BE2C (cell line): ENCODE measurements at regions not wholly inside any gene's neighbourhood (a gene's known extent, or its start where the extent isn't known, plus 50 kb on each side); places are given as distances from the start of the nearest gene placed in this dataset.

Experiments used
- DNase-seq: peaks from one replicate; pipeline ENCODE4 v3.0.0-alpha.2; 2020
- H3K27me3 ChIP-seq: fragments of 250-450 bp; sonication (Bioruptor Pico); 2 replicates; pipeline ENCODE4 v1.5.1; 2020; ENCODE audit warnings: mild to moderate bottlenecking
- H3K36me3 ChIP-seq: fragments of 250-450 bp; sonication (Bioruptor Pico); 2 replicates; pipeline ENCODE4 v1.5.1; 2020; ENCODE audit warnings: mild to moderate bottlenecking
- H3K4me1 ChIP-seq: fragments of 250-450 bp; sonication (Bioruptor Pico); 2 replicates; pipeline ENCODE4 v1.5.1; 2020
- H3K4me3 ChIP-seq: 2 replicates; pipeline ENCODE4 v1.5.1; 2011; ENCODE audit warnings: low read depth, low read length
- H3K9me3 ChIP-seq: fragments of 250-450 bp; sonication (Bioruptor Pico); 2 replicates; pipeline ENCODE4 v1.5.1; 2020
- CTCF ChIP-seq: IDR thresholded peaks from 2 replicates; pipeline ENCODE4 v1.5.1; 2012; ENCODE audit warnings: mild to moderate bottlenecking, low read depth, low read length

GRCh38 chr4:1501754-1502500 lies 95.7 kb upstream of the NKX1-1 start:
- peaks cover 16% of the 10 kb centered on the region for H3K27me3 ChIP-seq
- H3K9me3 ChIP-seq, result no peaks in the 10 kb centered on the region
- TF ChIP-seq CTCF, result no peak
- H3K36me3 ChIP-seq, result no peaks in the 10 kb centered on the region
- H3K4me1 ChIP-seq, result no peaks in the 10 kb centered on the region
- DNase-seq, result no peak
- no peak overlapping the region for H3K4me3 ChIP-seq

GRCh38 chr4:1500966-1501753 lies 94.9 kb upstream of the NKX1-1 start:
- no peak for DNase-seq
- Histone ChIP-seq H3K4me3 (no peak overlapping the region), H3K4me1 (no peaks in the 10 kb centered on the region), H3K27me3 (peaks cover 13% of the 10 kb centered on the region), H3K36me3 (no peaks in the 10 kb centered on the region), H3K9me3 (no peaks in the 10 kb centered on the region)
- no peak for TF ChIP-seq CTCF

DNA sequence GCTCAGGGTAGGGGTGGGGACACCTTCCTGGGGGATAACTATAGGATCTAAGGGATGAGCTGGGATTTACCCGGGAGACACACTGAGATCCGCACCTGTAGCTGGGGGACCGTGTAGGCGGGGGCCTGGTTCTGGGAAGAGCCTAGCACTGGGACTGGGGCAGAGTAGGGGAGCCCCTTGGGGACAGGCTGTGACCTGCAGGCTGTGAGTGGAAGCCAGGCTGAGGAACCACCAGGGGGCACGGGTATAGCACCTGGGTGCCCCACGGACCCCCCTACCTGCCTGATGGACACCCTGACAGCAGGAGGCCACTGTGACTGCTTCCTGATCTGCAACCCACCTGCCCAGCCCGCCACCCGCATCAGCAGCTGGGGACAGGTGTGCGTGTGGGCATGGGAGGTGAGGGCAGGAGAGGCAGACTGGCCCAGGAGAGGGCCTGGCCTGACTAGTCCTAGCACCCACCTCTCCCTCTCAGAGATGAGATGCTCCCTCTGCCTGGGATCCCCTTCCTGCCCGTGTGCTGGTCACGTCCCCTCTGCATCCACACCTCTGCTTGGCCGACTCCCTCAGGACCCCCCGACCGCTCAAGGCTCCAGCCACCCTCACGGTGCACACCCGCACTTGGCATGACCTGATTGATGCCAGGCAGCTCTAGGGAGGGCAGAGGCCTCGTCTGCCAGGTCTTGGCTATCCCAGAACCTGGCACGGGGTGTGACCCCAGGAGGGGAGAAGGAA lies 94.2 kb upstream of the NKX1-1 start:
- no peak for TF ChIP-seq CTCF
- no peaks in the 10 kb centered on the region for H3K4me1 ChIP-seq
- no peaks in the 10 kb centered on the region for H3K9me3 ChIP-seq
- no peaks in the 10 kb centered on the region for H3K36me3 ChIP-seq
- H3K4me3 ChIP-seq, result no peak overlapping the region
- peaks cover 10% of the 10 kb centered on the region for H3K27me3 ChIP-seq
- DNase-seq, result peak; percentile 5

GRCh38 chr4:1499465-1499864 lies 93.2 kb upstream of the NKX1-1 start:
- no peak for TF ChIP-seq CTCF
- H3K27me3 ChIP-seq, result peaks cover 19% of the 10 kb centered on the region
- peak; percentile 12 for DNase-seq
- H3K9me3 ChIP-seq, result no peaks in the 10 kb centered on the region
- no peaks in the 10 kb centered on the region for H3K36me3 ChIP-seq
- no peak overlapping the region for H3K4me3 ChIP-seq
- H3K4me1 ChIP-seq, result no peaks in the 10 kb centered on the region

- no peak for TF ChIP-seq CTCF
- peaks cover 40% of the 10 kb centered on the region for H3K27me3 ChIP-seq
- no peaks in the 10 kb centered on the region for H3K9me3 ChIP-seq
- no peaks in the 10 kb centered on the region for H3K36me3 ChIP-seq
- H3K4me3 ChIP-seq, result no peak overlapping the region
- H3K4me1 ChIP-seq, result no peaks in the 10 kb centered on the region
- no peak for DNase-seq
These were observed 91.1 kb upstream of the NKX1-1 start for GRCh38 chr4:1497189-1497801.
